ENCODE measurements at regions not wholly inside any gene's neighbourhood (a gene's known extent, or its start where the extent isn't known, plus 50 kb on each side); places are given as distances from the start of the nearest gene placed in this dataset.

DNA sequence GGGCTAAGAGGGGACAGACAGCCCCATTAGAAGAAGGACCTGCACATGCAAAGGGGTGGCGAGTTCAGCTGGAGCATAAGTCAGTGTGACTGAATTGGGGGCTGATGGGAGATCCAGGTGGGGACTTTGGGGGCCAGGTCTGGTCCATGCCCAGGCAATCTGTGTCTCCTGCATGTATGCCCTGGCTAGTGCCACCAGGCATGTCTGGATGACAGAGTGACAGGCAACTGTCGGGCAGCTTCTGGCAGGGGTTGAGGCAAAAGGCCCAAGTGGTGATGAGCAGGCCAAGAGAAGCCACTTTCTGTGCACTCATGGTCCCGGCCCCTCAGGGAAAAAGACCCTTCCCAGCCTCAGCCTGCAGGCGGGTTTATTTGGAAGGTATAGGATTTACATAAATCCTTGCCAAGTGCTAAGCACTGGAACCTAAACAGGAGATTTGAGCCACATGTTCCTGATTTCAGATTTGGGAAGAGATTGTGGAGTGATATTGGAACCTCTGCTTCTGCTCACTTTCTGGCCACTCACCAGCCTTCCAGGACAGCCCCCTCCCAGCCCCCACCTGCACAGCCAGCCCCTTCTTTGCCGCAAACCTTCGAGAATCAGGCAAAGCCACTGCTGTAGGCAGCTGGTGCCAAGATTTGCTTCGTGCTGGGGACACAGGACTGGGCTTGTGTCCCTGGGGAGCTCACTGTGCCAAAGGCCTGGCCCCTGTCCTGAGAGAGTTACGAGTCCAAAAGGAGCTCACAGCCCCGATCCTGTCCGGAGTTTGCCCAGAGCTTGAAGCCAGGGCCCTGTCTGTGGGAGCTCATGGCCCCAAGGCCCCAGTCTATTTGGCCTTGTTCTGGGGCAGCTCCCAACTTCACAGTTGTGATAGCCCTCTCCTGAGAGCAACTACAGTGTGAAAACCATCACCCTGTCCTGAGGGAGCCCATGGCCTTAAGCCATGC, 232.5 kb upstream of the RTL1 start:
- DNase-seq (ENCODE audit: low spot score), result peak; percentile 4

DNA sequence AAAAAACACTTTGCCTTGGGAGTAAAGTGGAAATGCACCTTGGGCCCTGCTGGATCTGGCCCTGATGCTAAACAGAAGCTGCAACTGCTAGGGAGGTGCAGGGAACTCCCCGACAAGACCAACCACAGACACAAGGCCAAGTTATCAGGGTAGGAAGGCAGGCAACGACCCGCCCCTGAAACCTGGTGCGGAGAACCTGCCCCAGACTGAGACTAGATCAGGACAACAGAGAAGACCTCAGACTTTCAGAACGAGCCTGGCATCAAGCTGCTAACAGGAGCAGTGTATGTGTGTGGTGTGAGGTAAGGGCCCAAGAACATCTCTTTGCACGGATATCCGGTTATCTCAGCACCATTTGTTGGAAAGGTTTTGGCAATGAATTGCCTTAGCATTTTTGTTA, 233.7 kb upstream of the RTL1 start:
- no peak for DNase-seq (ENCODE audit: low spot score)

DNA sequence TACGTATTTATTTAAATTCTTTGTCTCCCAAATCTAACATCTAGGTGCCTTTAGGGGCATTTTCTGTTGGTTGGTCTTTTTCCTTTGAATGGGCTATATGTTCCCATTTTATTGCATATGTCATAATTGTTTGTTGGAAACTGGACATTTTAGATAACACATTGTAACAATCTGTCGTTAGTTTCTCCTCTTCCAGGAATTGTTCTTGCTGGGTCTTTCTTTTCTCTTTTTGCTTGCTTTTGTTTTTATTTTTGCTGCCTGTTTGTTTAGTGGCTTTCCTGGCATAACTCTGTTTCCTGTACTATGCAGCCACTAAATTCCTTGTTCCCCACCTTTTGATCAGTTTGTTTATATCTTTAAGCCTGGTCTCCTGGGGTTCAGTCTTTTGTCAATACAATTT, 244.3 kb upstream of the RTL1 start:
- DNase-seq (ENCODE audit: low spot score), result no peak

DNA sequence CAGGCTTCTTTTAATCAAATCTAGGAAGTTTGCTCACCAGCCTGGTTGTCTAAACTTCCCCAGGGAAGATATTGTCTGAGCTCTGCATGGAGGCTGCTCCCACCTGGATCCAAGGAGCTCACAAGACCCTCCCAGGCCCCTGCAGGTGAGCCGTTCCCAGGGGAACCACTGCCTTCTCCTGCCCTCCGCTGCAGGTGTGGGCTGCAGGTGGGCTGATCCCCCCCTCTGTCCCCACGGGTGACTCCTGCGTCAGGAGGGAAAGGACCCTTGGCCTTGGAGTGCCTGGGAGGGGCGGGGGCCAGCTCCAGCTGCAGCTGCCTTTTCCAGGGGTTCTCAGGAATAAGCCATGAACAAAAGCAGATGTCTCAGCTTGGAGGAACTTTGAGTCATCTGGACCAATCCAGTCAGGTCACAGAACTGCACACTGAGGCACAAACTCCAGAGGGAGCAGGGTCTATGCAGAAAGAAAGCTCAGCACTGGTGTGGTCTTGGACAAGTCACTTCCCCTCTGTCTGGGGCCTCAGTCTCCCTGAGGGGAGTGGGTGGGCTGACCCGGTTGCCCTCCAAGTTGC, 246.6 kb upstream of the RTL1 start:
- DNase-seq (ENCODE audit: low spot score), result no peak

DNA sequence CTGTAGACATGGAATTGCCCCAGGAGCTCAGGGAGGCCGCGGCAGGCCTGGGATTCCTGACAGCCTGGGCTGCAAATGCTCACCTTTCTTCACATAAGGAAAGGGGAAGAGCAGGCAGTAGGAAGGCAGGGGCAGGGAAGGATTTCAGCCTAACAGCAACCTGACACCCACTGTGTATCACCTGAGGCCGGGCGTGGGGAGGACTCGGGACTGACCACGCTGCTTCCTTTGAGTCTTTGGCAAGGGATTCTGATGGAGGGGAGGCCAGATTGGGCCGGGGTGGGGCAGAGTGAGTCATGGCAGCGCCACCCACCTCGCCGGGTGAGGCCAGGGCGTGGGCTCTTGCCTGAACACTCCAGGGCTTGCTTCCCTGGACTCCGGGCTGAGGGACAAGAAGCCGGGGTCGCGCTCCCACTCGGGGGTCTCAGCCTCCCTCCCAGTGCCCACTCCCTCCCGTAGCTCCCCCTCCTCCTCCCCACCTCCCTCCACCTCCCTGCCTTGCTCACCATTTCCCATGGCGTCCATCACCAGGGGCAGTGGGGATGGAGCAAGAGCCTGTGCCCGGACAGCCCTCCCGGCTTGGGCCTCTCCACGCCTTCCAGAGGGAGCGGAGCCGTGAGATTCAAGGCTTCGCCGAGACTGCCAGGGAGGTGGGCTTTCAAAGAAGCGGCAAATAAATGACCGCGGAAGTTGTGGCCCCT, 247.9 kb upstream of the RTL1 start:
- DNase-seq (ENCODE audit: low spot score), result peak; percentile 24

DNA sequence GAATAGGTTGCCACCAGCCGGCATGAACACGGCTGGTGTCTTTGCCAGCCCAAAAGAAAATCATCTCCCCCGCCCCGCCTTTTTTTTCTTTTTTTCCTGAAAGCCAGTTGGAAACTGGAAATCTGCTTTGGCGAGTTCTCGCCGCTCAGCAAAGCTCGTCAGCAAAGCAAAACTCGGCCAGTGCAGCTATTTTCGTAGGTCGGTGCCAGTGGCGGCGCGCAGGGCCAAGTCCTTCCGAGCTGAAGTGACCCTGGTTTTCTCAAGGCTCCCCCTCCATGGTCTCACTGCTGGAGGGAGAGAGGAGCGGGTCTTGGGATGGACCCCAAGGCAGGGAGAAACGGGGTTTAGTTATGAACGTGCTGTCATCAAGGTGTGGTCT, 248.4 kb upstream of the RTL1 start:
- peak; percentile 29 for DNase-seq (ENCODE audit: low spot score)

DNA sequence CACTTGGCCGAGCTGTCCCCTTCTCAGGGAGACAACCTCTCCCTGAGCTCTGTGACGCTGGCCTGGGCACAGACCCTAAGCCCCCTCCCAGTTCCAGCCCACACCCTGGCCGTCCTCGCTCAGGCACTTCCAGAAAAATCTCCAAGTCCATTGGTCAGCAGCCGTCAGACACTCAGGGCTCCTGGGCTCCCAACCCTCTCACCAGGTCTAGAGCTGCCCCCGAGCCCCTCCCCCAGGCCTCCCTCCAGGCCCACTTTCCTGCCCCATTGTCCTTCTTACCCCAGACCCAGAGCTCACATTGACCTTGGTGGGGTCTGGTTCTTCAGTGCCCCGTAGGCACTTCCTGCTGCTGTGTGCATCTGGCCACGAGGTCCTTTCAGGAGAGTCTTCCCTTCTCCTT, 249.3 kb upstream of the RTL1 start:
- no peak for DNase-seq (ENCODE audit: low spot score)

DNA sequence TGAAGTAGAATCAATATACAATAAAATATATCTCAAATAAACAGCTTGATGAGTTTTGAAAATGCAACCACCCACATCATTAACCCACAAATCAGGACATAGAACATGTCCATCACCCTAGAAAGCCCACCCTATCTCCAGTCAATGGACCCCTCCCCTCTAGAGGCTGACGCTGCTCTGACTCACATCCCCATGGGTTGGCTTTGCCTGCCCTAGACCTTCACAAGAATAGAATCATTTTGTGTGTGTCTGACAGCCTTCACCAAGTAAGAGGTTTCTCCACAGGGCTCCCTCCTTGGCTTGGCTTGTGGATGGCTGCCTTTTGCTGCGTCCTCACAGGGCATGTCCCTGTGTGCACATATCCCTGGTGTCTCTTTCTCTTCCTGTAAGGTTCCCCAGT, 250.2 kb upstream of the RTL1 start:
- no peak for DNase-seq (ENCODE audit: low spot score)

DNA sequence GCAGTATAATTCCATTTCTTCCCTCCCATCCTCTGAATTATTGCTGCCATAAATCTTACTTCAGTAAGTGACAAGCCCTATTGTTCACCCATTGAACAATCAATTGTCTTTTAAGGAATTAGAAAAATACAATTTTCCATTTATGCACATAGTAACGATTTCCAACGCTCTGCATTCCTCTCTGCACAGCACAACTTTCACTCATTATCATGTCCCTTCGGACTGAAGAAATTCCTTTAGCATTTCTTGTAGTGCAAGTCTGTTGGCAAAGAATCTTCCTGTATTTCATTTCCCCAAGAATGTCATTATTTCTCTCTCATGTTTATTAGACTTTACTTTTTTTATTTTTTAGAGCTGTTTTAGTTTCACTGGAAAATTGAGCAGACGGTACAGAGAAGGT, 252.1 kb upstream of the RTL1 start:
- no peak for DNase-seq (ENCODE audit: low spot score)

DNA sequence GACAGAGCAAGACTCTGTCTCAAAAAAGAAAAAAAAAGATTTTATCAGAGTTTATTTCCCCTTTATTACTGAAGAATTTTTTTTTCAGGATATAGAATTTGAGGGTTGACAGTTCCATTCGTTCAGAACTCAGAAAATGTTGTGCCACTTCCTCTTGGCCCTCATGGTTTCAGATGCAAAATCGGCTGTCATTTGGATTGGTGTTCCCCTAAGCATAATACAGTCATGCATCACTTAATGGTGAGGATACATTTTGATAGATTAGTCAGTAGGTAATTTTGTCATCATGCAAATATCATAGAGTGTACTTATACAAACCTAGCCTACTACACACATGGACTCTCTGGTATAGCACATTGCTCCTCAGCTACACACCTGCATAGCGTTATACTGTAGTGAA, 263.9 kb upstream of the RTL1 start:
- DNase-seq (ENCODE audit: low spot score), result no peak

DNA sequence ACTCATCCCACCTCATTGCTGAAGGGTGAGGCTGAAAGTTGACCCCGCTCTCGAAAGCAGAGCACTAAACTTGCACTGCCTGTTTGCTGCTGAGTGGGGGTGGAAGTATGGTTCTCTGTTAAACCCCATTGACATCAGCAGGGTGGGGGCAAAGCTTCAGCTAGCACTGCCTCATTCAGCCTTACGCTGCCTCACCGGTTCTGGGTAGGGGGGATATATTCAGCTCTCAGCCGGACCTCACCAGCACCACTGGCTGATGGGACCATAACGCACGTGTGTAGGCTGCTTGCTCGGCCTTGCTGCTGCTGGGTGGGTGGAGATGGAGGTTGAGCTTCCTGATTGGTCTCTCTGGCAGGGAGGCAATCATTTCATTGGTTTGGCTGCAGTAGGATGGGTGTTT, 265.7 kb upstream of the RTL1 start:
- DNase-seq (ENCODE audit: low spot score), result no peak

DNA sequence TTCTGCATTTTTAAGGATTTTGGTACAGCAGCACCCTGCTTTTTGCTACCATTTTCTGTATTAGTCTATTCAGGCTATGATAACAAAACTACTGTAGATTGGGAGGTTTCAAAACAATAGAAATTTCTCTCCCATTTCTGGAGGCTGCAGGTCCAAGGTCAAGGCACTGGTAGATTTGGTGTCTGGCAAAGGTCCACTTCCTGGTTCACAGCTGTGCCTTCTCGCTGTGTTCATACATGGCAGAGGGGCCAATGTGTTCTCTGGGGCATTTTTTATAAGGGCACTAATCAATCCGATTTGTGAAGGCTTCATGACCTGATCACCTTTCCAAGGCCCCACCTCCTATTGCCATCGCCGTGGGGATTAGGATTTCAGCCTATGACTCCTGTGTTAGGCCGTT, 268.1 kb upstream of the RTL1 start:
- DNase-seq (ENCODE audit: low spot score), result no peak

DNA sequence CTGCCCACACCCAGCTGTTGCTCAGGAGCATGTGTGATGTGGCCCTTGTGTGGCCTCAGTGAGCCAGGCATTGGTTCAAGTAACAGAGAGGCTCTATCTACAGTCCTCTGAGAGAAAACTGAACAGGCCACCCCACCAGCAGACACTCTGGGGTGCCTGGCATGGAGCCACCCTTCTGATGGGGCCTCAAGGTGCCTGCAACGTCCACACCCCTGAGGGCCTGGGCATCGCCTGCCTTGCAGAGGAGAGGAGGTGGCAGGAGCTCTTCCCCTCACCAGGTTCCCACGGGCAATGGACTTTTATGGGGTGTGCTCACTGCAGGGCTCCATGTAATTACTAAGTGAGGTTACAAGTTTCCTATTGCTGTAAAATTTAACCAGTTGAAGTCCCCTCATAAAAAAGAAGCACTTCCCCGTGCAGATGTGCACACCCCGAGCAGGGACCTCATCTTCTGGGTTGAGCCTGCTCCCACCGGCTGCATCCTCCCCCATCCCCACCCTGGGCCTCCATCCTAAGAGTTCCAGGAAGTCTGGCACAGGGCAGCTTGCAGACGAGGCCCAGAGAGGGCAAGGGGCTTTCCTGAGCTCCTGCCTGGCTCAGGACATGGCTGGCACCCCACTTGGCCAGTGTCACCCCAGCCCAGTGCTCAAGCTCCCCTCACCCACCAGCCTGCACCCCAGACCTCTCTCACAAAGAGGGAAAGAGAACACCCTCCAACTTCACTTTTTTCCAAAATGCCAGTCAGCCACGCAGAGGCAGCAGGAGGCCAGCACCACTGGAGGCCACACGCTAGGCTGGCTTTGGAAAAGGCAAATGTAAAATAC, 270.4 kb upstream of the RTL1 start:
- DNase-seq (ENCODE audit: low spot score), result no peak

DNA sequence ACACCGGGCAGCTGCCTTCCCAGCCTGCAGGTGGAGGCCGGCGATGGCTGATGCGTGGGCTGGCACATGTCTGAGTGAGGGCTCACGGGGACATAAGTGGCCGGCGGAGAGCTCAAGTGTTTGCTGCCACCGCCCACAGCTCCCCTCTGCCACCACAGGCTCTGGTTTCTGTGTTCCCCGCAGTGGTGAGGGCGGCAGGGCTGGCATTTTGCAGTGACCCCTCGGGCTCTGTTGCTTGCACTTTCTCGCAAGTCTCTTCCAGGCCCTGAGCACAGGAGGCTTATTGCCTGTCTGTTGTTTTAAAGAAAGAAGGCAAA, 271.0 kb upstream of the RTL1 start:
- DNase-seq (ENCODE audit: low spot score), result peak; percentile 20

DNA sequence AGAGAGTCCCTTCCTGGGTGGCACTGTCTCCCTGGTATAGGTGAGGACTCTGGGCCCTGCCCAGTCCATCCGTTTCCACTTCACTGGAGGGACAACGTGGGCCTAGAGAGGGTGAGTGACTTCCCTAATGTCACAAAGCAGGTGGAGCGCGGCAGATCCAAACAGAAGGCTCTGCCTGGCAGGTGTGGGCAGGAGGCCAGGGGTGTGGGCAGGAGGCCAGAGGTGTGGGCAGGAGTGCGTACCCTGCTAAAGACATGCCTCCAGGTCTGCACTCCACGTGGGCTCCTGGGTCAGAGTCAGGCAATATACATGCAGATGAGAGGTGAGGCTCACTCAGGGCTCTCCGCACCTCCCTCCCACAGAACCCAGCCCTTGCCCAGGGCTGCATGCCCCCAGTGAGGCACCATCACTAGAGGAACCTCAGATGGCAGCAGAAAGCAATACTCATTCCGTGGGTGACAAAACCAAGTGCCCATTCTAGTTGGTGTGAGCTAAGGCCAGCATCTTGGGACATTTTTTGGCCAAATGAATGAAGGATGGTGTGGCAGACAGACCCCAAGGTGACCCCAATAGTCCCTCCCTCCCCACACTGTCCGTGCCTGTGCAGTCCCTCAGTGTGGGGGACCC, 271.6 kb upstream of the RTL1 start:
- DNase-seq (ENCODE audit: low spot score), result peak; percentile 68

DNA sequence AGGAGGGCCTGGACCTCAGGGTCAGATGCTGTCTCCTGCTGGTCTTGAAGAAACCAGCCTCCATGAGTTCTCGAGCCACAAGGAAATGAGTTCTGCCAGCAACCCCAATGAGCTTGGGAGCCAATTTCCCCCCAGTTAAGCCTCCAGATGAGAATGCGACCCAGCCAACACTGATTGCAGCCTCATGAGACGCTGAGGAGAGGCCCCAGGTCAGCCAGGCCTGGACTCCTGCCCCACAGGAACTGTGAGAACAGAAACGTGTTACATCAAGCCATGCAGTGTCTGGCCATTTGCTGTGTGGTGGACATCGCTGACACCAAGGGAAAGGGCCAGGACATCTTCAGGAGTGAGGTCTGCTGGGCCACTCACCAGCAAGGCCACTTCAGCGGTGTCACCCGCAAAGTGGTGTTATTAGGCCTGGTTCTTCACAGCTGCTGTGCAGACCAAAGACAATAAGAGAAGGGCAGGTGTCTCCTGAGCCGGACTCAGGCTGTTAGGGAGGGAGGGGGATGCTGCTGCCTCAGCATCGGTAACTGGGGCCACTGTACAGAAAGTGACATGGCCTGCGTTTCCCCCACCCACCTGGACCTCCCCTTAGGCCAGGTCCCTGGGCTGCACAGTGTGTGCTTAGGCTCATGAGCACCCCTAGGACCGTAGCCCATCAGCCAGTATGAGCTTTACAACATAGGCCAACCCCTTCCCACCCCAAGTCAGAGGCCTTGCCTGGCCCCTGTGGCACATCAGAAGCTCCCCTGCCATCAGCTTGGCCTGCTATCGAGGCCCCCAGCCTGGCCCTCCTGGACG, 272.4 kb upstream of the RTL1 start:
- DNase-seq (ENCODE audit: low spot score), result no peak

DNA sequence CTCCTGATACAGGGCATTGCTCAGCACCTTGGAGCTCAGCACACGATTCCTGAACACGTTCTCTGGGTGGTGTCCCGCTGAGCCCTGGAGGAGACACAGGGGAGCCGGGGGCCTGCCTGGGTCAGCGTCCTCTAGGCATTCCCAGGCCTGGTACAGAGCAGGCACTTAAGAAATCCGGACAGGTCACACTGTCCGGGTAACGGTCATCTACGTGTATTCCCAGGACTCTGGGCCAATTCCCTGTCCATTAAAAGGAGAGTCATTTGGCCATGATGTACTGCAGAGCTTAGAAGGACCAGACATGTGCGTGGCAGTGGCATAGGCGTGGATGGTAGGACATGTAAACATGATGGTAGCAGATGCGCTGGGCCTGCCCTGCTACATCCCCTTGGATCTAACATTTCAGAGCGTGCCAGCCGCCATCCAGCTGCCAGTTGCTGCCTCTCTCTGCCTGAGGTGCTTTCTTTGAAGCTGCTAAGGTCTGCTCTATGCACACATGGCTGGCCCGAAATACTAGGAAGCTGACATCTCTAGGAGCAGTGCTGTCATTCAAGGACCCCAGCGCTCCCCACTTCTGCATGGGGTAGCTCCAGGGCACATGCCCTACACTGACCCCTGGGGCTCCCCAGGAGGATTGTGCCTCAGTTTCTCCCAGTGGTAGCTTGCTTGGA, 273.1 kb upstream of the RTL1 start:
- no peak for DNase-seq (ENCODE audit: low spot score)

DNA sequence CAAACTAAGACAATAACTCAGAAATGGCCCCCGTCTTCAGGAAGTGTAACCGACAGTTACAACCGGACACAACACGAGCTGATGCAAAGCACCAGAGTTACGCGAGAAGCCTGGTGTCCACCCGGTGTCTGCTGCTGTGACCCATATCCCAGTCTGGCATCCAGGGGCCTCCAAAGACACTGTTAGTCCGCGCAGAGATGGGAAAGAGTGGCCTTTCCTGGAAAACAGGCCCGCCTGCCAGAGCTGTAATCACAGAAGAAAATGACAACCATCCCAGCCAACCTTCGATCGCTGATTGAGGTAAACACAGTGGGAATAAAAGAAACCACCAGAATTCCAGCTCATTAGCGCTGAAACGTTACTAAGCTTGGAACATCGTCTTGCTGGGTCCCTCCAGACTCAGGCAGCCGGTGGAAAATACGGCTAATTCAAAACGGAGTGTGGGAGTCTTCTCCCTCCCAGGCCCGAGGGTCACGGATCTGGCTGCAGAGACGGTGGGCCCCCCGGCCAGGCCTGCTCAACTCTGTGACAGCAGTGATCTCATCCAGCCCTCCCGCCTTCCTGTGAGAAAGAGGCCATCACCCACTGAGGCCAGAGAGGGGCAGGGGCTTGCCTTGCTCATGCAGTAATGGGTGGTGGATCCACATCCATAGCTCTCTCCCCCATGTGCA, 273.9 kb upstream of the RTL1 start:
- DNase-seq (ENCODE audit: low spot score), result no peak

DNA sequence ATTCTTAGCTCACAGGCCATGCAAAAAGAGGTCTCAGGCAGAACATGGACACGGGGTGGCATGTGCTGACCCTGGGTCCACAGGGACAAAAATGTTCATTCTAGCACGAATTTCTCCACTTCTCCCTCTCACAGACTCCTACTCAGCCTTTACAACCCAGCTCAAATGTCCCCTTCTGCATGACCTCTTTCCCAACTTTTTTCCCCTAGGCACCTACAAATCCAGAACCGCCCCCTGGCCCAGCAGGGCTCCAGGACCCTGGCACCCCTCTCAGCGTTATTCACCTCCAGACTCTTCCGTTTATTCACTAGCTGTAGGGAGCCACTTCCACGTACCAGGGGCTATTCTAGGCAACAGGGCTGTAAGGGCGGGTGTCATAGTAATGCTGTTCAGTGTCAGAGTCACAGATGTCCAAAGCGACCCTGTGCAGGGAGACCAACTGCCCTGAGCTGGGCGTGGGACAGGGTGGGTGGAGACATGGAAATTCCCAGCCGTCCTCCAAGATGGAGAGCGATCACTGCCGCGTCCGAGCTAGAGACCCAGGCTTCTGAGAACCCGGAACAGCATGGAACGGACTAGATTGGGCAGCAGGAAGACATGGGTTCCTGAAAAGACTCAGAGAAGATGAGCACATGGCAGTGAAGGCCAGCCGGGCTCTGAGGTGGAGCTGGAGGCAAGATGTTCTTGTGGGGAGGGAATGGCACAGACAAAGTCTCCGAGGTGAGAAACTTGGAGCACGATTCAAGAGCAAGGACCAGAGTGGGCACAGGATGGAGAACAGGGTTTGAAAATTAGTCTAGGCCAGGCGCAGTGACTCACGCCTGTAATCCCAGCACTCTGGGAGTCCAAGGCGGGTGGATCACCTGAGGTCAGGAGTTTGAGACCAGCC, 274.9 kb upstream of the RTL1 start:
- no peak for DNase-seq (ENCODE audit: low spot score)
